ENCODE measurements at regions not wholly inside any gene's neighbourhood (a gene's known extent, or its start where the extent isn't known, plus 50 kb on each side); places are given as distances from the start of the nearest gene placed in this dataset.
A peak's percentile ranks its signal among the peaks of the same experiment; 100 is the strongest.

- no peak for TF ChIP-seq CTCF (IDR thresholded peaks at IDR 0.05)
Measured at GRCh38 chr2:38509947-38510326, 92.8 kb downstream of the HNRNPLL start.

DNA sequence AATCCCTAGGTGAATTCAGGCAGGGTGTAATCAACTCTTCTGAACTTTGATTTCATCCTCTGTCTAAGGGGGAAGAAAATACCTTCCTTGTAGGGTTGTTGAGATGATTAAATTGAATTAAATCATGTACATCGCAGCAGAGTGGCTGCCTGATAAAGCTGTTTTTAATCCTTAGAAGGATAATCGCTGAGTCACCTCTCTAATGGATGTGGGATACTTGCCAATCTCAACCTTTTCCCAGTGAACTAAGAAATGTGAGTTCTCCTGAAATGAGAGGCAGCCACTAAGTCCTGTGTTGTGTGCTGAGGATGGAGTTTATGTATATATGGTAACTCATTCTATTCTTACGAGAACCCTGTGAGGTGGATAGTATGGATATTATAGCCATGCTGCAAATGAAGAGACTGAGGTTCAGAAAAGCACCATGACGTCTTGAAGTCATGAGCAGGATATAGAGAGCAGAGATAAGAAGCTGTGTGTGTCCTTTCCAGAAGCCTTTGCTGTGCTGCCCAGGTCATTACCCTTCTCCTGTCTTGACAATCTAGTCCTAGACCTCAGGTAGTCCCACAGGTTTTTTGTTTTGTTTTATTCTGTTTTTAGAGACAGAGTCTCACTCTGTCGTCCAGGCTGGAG is 93.3 kb downstream of the HNRNPLL start:
- ATAC-seq (ENCODE audit: low FRiP score) (peak; percentile 50), DNase-seq (ENCODE audit: low spot score) (no peak)
- TF ChIP-seq CTCF (IDR thresholded peaks at IDR 0.05): no peak

More at GRCh38 chr2:38509947-38510326, 92.8 kb downstream of the HNRNPLL start:
- DNase-seq (ENCODE audit: low spot score): no peak
- no peak for ATAC-seq (ENCODE audit: low FRiP score)

DNA sequence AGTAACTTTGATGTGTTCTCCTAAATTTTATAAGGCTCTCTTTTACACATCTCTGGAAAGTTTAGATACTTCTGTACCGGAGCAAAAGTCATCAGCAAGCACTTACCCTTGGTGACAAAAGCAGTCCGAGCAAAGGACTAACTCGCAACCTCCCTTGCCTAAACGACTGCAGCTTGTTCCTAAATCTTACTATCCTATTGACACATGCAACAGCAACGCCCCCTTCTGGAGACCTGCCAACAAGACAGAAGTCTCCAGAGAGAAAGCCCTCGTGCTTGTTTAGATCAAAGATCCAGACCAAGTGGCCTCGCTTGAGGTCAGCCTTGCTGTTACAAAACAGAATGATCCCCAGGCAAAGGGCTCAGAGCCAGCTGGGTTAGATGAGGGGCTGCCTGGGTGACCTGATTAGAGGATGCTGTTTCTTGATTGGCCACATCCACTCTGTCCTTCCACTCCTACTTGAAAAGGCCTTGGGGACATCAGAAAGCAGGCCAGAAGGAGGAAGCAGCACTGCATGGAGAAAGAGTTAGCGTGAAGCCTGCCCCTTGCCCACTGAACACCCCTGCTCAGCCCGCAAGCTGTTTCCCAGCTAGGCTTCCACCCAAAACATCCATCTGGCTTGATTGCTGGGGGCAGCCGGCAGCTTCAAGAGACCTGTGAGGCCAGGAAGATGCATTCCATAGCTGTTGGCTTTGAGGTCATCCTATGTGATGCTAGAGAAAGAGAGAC is 94.3 kb downstream of the HNRNPLL start:
- ATAC-seq (ENCODE audit: low FRiP score): peak; percentile 38
- TF ChIP-seq CTCF (IDR thresholded peaks at IDR 0.05): no peak
- DNase-seq (ENCODE audit: low spot score): peak; percentile 92

- DNase-seq (ENCODE audit: low spot score): no peak
- ATAC-seq (ENCODE audit: low FRiP score): no peak
- TF ChIP-seq CTCF (IDR thresholded peaks at IDR 0.05): no peak
Measured at GRCh38 chr2:38507712-38508111, 95.0 kb downstream of the HNRNPLL start.

- DNase-seq (ENCODE audit: low spot score): peak; percentile 41
- TF ChIP-seq CTCF (IDR thresholded peaks at IDR 0.05): no peak
- peak; percentile 96 for ATAC-seq (ENCODE audit: low FRiP score)
Measured at GRCh38 chr2:38505779-38506178, 96.9 kb downstream of the HNRNPLL start.

DNA sequence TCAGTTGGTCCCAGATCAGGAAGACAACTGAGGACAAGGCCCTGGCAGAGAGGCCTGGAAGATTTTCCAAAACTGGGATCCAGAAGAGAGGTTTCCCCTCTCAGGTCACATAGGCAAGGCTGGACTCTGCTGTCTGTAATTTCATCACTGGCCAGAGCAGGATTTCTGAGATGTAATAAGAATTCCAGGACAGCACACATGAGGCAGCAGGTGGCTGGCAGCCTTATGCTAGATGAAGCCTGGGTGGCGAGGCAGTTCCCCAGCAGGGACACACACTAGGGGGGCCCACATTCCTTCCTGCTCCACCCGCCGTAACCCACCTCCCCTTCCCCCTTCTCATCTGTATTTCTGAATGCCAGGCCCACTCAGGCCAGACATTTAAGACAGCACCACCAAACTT is 98.6 kb downstream of the HNRNPLL start:
- no peak for DNase-seq (ENCODE audit: low spot score)
- TF ChIP-seq CTCF (IDR thresholded peaks at IDR 0.05): no peak
- no peak for ATAC-seq (ENCODE audit: low FRiP score)

DNA sequence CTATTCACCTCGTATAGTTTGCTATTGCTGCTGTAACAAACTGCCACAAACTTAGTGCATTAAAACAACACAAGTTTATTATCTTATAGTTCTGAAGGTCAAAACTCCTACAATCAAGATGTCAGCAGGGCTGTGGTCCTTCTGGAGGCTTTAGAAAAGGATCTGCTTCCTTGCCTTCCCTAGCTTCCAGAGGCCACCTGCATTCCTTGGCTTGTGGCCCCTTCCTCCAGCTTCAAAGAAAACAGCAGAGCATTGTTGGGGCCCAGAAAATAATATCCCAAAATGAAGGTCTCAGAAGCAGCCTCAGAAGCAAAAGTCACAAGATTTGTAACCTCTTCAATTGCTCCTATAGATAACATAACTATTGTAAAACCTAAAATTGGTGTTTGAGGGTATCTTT is 100.6 kb downstream of the HNRNPLL start:
- ATAC-seq (ENCODE audit: low FRiP score): no peak
- DNase-seq (ENCODE audit: low spot score): no peak

More for the DNA sequence above, 100.6 kb downstream of the HNRNPLL start:
- no peak for TF ChIP-seq CTCF (IDR thresholded peaks at IDR 0.05)
